Caco-2 (cell line): ENCODE measurements at regions not wholly inside any gene's neighbourhood (a gene's known extent, or its start where the extent isn't known, plus 50 kb on each side); places are given as distances from the start of the nearest gene placed in this dataset.

Source experiments
- BruUV-seq: library from RNA; stranded (reverse); fragments of 400-500 nt; replicated peaks from 2 replicates; lab custom pipeline; 2021; lab: Mats Ljungman, UMichigan
- CTCF ChIA-PET: fragments of 300-600 bp; sonication (Branson Sonifier 250); formaldehyde crosslinking; loops from one replicate; lab custom pipeline; 2022; ENCODE audit warnings: antibody characterized with exemption; lab: Charles Lee
- POLR2A ChIA-PET: fragments of 300-600 bp; sonication (Branson Sonifier 250); formaldehyde crosslinking; loops from one replicate; lab custom pipeline; 2022; ENCODE audit warnings: antibody characterized with exemption; lab: Charles Lee
- DNase-seq, 2 experiments: peaks; one replicate each; pipeline versions ENCODE4 v3.0.0 to v3.0.0-alpha.2; 2020 to 2022
- H3K27me3 ChIP-seq: replicated peaks from 2 replicates; pipeline ENCODE4 v1.6.0; 2011; ENCODE audit warnings: low read length; ENCODE audit not compliant: control insufficient read depth, insufficient read depth
- H3K36me3 ChIP-seq: 2 replicates; pipeline ENCODE4 v1.5.1; 2011; ENCODE audit warnings: low read length; ENCODE audit not compliant: control insufficient read depth, insufficient read depth
- H3K4me1 ChIP-seq: fragments of 250-450 bp; sonication (Bioruptor Pico); 2 replicates; pipeline ENCODE4 v1.5.1; 2020; ENCODE audit warnings: mild to moderate bottlenecking
- H3K4me3 ChIP-seq: 2 replicates; pipeline ENCODE4 v1.5.1; 2011; ENCODE audit warnings: low read depth, mild to moderate bottlenecking, control low read depth, low read length
- H3K9me3 ChIP-seq: fragments of 250-450 bp; sonication (Bioruptor Pico); 2 replicates; pipeline ENCODE4 v1.5.1; 2020; ENCODE audit warnings: mild to moderate bottlenecking, moderate library complexity
- H3K27ac Mint-ChIP-seq: one replicate; pipeline ENCODE4 v1.8.0; 2022; ENCODE audit warnings: mixed read lengths; ENCODE audit not compliant: unreplicated experiment
- H3K27me3 Mint-ChIP-seq: one replicate; pipeline ENCODE4 v1.8.0; 2022; ENCODE audit warnings: mixed read lengths; ENCODE audit not compliant: insufficient read depth, unreplicated experiment
- H3K36me3 Mint-ChIP-seq: one replicate; pipeline ENCODE4 v1.8.0; 2022; ENCODE audit warnings: mild to moderate bottlenecking, mixed read lengths; ENCODE audit not compliant: insufficient read depth, unreplicated experiment
- H3K4me1 Mint-ChIP-seq: one replicate; pipeline ENCODE4 v1.8.0; 2022; ENCODE audit warnings: low read depth, mixed read lengths; ENCODE audit not compliant: unreplicated experiment
- H3K4me3 Mint-ChIP-seq: one replicate; pipeline ENCODE4 v1.8.0; 2022; ENCODE audit warnings: mild to moderate bottlenecking, moderate library complexity, mixed read lengths; ENCODE audit not compliant: unreplicated experiment
- H3K9me3 Mint-ChIP-seq: one replicate; pipeline ENCODE4 v1.8.0; 2022; ENCODE audit warnings: mixed read lengths; ENCODE audit not compliant: unreplicated experiment
- CTCF ChIP-seq, 2 experiments: fragments of 200-600 bp in 1 of 2; IDR thresholded peaks; 1 replicate in 1 of 2; 2 replicates in 1 of 2; pipeline versions ENCODE4 v1.5.1 to v1.8.0; 2011 to 2022; ENCODE audit warnings: antibody characterized with exemption in 1 of 2, control low read depth in 1 of 2, inconsistent platforms in 1 of 2, low read depth in 1 of 2, low read length in 1 of 2, mild to moderate bottlenecking in 1 of 2, moderate library complexity in 1 of 2; ENCODE audit not compliant: insufficient read depth in 1 of 2, severe bottlenecking in 1 of 2, unreplicated experiment in 1 of 2
- intact Hi-C: fragments of 100-400 bp; cut with micrococcal nuclease; formaldehyde crosslinking; loops from one replicate; pipeline ENCODE4 v1.10.0; 2022; ENCODE audit not compliant: unreplicated experiment

GRCh38 chr11:45061641-45062040, 84.8 kb upstream of the PRDM11 start:
- BruUV-seq: no TSS peak
- Histone ChIP-seq H3K4me1 (no peaks in the 10 kb centered on the region), H3K27me3 (no peaks in the 10 kb centered on the region), H3K36me3 (no peaks in the 10 kb centered on the region), H3K4me3 (no peak overlapping the region), H3K9me3 (no peaks in the 10 kb centered on the region)
- intact Hi-C loops: no loop called here
- peaks cover under 1% of the 10 kb centered on the region for H3K27me3 Mint-ChIP-seq
- ChIA-PET POLR2A (no interaction called here), CTCF (no interaction called here)
- H3K4me3 Mint-ChIP-seq: no peak overlapping the region
- TF ChIP-seq CTCF (IDR thresholded peaks at IDR 0.05; ENCODE audit: insufficient read depth in 1 of 2, low read depth in 1 of 2, low read length in 1 of 2, severe bottlenecking in 1 of 2, unreplicated experiment in 1 of 2): no peak
- DNase-seq: no peak
- H3K9me3 Mint-ChIP-seq: no peaks in the 10 kb centered on the region
- H3K36me3 Mint-ChIP-seq: no peaks in the 10 kb centered on the region
- no peaks in the 10 kb centered on the region for H3K4me1 Mint-ChIP-seq
- H3K27ac Mint-ChIP-seq: no peak overlapping the region

- H3K4me1 ChIP-seq: no peaks in the 10 kb centered on the region
- Mint-ChIP-seq H3K27ac (no peak overlapping the region), H3K36me3 (no peaks in the 10 kb centered on the region), H3K27me3 (peaks cover 3% of the 10 kb centered on the region), H3K4me1 (no peaks in the 10 kb centered on the region), H3K9me3 (no peaks in the 10 kb centered on the region), H3K4me3 (no peak overlapping the region)
- H3K27me3 ChIP-seq: no peaks in the 10 kb centered on the region
- H3K4me3 ChIP-seq: no peak overlapping the region
- no peak for DNase-seq
- ChIA-PET POLR2A (no interaction called here), CTCF (no interaction called here)
- no peaks in the 10 kb centered on the region for H3K9me3 ChIP-seq
- intact Hi-C loops: no loop called here
- no peaks in the 10 kb centered on the region for H3K36me3 ChIP-seq
- TF ChIP-seq CTCF (IDR thresholded peaks at IDR 0.05; ENCODE audit: insufficient read depth in 1 of 2, low read depth in 1 of 2, low read length in 1 of 2, severe bottlenecking in 1 of 2, unreplicated experiment in 1 of 2): no peak
- no TSS peak for BruUV-seq
Observed at GRCh38 chr11:45062115-45062514, 84.3 kb upstream of the PRDM11 start.

GRCh38 chr11:45062974-45063635, 83.3 kb upstream of the PRDM11 start:
- no peak for DNase-seq
- Mint-ChIP-seq H3K27ac (no peak overlapping the region), H3K36me3 (no peaks in the 10 kb centered on the region), H3K27me3 (peaks cover 5% of the 10 kb centered on the region), H3K9me3 (no peaks in the 10 kb centered on the region), H3K4me3 (no peak overlapping the region), H3K4me1 (no peaks in the 10 kb centered on the region)
- no TSS peak for BruUV-seq
- intact Hi-C loops: no loop called here
- H3K4me1 ChIP-seq: no peaks in the 10 kb centered on the region
- H3K36me3 ChIP-seq: no peaks in the 10 kb centered on the region
- no peaks in the 10 kb centered on the region for H3K9me3 ChIP-seq
- ChIA-PET POLR2A (no interaction called here), CTCF (no interaction called here)
- no peak overlapping the region for H3K4me3 ChIP-seq
- H3K27me3 ChIP-seq: no peaks in the 10 kb centered on the region
- TF ChIP-seq CTCF (IDR thresholded peaks at IDR 0.05; ENCODE audit: insufficient read depth in 1 of 2, low read depth in 1 of 2, low read length in 1 of 2, severe bottlenecking in 1 of 2, unreplicated experiment in 1 of 2): no peak
